SK-N-SH (cell line): ENCODE measurements at regions not wholly inside any gene's neighbourhood (a gene's known extent, or its start where the extent isn't known, plus 50 kb on each side); places are given as distances from the start of the nearest gene placed in this dataset.

Source experiments
- CTCF ChIA-PET: fragments of 300-600, 350-600 bp; formaldehyde crosslinking; extraction: SDS; loops from one replicate; lab custom pipeline; 2021; lab: Yijun Ruan, JAX
- POLR2A ChIA-PET: fragments of 350-600 bp; sonication (Branson Sonifier 250); formaldehyde crosslinking; extraction: SDS; loops from one replicate; lab custom pipeline; 2020; ENCODE audit warnings: antibody characterized with exemption, inconsistent platforms; lab: Yijun Ruan, JAX
- DNase-seq: peaks from one replicate; pipeline ENCODE4 v3.0.0; 2012
- H2AFZ ChIP-seq: fragments of 200-600 bp; sonication (generic); 2 replicates; pipeline ENCODE4 v1.8.1; 2016; ENCODE audit warnings: antibody characterized with exemption, mild to moderate bottlenecking, low read depth
- H3F3A ChIP-seq: fragments of 200-600 bp; sonication (generic); replicated peaks from 2 replicates; pipeline ENCODE3; 2016; ENCODE audit warnings: antibody characterized with exemption, mild to moderate bottlenecking; ENCODE audit not compliant: insufficient read depth
- H3K27ac ChIP-seq, 2 experiments: fragments of 200-500 bp in 1 of 2; fragments of 200-600 bp in 1 of 2; sonication (Bioruptor generic) in 1 of 2; sonication (generic), shearing (Covaris generic) in 1 of 2; 2 replicates each; pipeline versions ENCODE4 v1.5.1 to v1.6.1; 2014 to 2016; ENCODE audit warnings: low read depth in 2 of 2, inconsistent platforms in 1 of 2, low read length in 1 of 2, mild to moderate bottlenecking in 1 of 2, mixed read lengths in 1 of 2
- H3K27me3 ChIP-seq: fragments of 200-600 bp; sonication (generic), shearing (Covaris generic); 2 replicates; pipeline ENCODE4 v1.6.1; 2016; ENCODE audit warnings: mixed run types; ENCODE audit not compliant: insufficient read depth
- H3K36me3 ChIP-seq, 2 experiments: fragments of 200-500 bp in 1 of 2; fragments of 200-600 bp in 1 of 2; sonication (Bioruptor generic) in 1 of 2; sonication (generic) in 1 of 2; replicated peaks in 1 of 2; 2 replicates each; pipeline versions ENCODE3 to v1.5.1; 2014 to 2016; ENCODE audit warnings: low read length in 1 of 2, mild to moderate bottlenecking in 1 of 2; ENCODE audit not compliant: insufficient read depth in 2 of 2, control insufficient read depth in 1 of 2
- H3K4me1 ChIP-seq, 2 experiments: fragments of 200-500 bp in 1 of 2; fragments of 200-600 bp in 1 of 2; sonication (Bioruptor generic) in 1 of 2; sonication (generic), shearing (Covaris generic) in 1 of 2; 2 replicates each; pipeline versions ENCODE4 v1.5.1 to v1.6.1; 2014 to 2016; ENCODE audit warnings: low read depth in 1 of 2, low read length in 1 of 2, mixed run types in 1 of 2; ENCODE audit not compliant: insufficient read depth in 2 of 2, control insufficient read depth in 1 of 2
- H3K4me2 ChIP-seq: fragments of 200-600 bp; sonication (generic), shearing (Covaris generic); 2 replicates; pipeline ENCODE4 v1.6.1; 2017; ENCODE audit warnings: mixed run types
- H3K4me3 ChIP-seq, 2 experiments: fragments of 200-500 bp in 1 of 2; fragments of 200-600 bp in 1 of 2; sonication (Bioruptor generic) in 1 of 2; sonication (generic), shearing (Covaris generic) in 1 of 2; 2 replicates each; pipeline versions ENCODE4 v1.5.1 to v1.8.1; 2014 to 2016; ENCODE audit warnings: low read depth in 2 of 2, inconsistent platforms in 1 of 2, low read length in 1 of 2, mild to moderate bottlenecking in 1 of 2, mixed read lengths in 1 of 2, moderate library complexity in 1 of 2
- H3K79me2 ChIP-seq: fragments of 200-600 bp; sonication (generic); 2 replicates; pipeline ENCODE4 v1.8.1; 2017; ENCODE audit warnings: mild to moderate bottlenecking; ENCODE audit not compliant: insufficient read depth
- H3K9ac ChIP-seq: fragments of 200-600 bp; sonication (generic); 2 replicates; pipeline ENCODE4 v1.6.1; 2017; ENCODE audit warnings: mixed run types
- H3K9me2 ChIP-seq: fragments of 200-600 bp; sonication (generic); 2 replicates; pipeline ENCODE4 v1.6.1; 2017; ENCODE audit warnings: mixed run types
- H3K9me3 ChIP-seq: fragments of 200-600 bp; sonication (generic); 2 replicates; pipeline ENCODE4 v1.6.1; 2017; ENCODE audit warnings: mixed run types, mild to moderate bottlenecking, moderate library complexity
- H4K20me1 ChIP-seq: fragments of 200-600 bp; sonication (generic); 2 replicates; pipeline ENCODE4 v1.6.1; 2017; ENCODE audit warnings: mild to moderate bottlenecking, mixed run types; ENCODE audit not compliant: insufficient read depth
- CHD2 ChIP-seq: fragments of 150-350 bp; IDR thresholded peaks from 2 replicates; pipeline ENCODE4 v1.6.1; 2018; ENCODE audit warnings: low read length; ENCODE audit not compliant: partially characterized antibody
- ELF1 ChIP-seq: IDR thresholded peaks from 2 replicates; pipeline ENCODE4 v1.4.0; 2012
- EP300 ChIP-seq, 2 experiments: IDR thresholded peaks; 2 replicates each; pipeline versions ENCODE4 v1.4.0 to v1.6.1; 2012; ENCODE audit warnings: borderline replicate concordance in 1 of 2, low read depth in 1 of 2, low read length in 1 of 2
- FOXJ3 ChIP-seq: sonication (generic); formaldehyde crosslinking; IDR thresholded peaks from 2 replicates; pipeline ENCODE4 v1.5.1; 2020; ENCODE audit warnings: mild to moderate bottlenecking, missing genetic modification reagents
- FOXM1 ChIP-seq: IDR thresholded peaks from 2 replicates; pipeline ENCODE4 v1.4.0; 2012; ENCODE audit warnings: low read depth, mild to moderate bottlenecking
- GABPA ChIP-seq: IDR thresholded peaks from 2 replicates; pipeline ENCODE4 v1.4.0; 2012; ENCODE audit warnings: low read depth, mild to moderate bottlenecking
- GATA2 ChIP-seq: sonication (generic); formaldehyde crosslinking; IDR thresholded peaks from 2 replicates; pipeline ENCODE4 v1.5.0; 2020; ENCODE audit warnings: mild to moderate bottlenecking, missing genetic modification reagents
- JUND ChIP-seq: IDR thresholded peaks from 2 replicates; pipeline ENCODE4 v1.4.0; 2012
- NRF1 ChIP-seq: IDR thresholded peaks from 2 replicates; pipeline ENCODE4 v1.6.1; 2012; ENCODE audit warnings: low read depth, mild to moderate bottlenecking, low read length
- REST ChIP-seq: IDR thresholded peaks from 2 replicates; pipeline ENCODE4 v1.6.1; 2012; ENCODE audit warnings: mild to moderate bottlenecking, low read depth, low read length, moderate library complexity
- RFX5 ChIP-seq: IDR thresholded peaks from 2 replicates; pipeline ENCODE4 v1.6.1; 2012; ENCODE audit warnings: mild to moderate bottlenecking, improper control_type of control experiment, low read length
- USF1 ChIP-seq: IDR thresholded peaks from 2 replicates; pipeline ENCODE4 v1.4.0; 2012; ENCODE audit warnings: low read depth, borderline replicate concordance
- USF2 ChIP-seq: fragments of 150-350 bp; IDR thresholded peaks from 2 replicates; pipeline ENCODE4 v1.6.1; 2017; ENCODE audit warnings: antibody characterized with exemption, low read length, low read depth, borderline replicate concordance
- WGBS: methylation state at CpG from one replicate; pipeline ENCODE4 v1.1.6; 2017; ENCODE audit warnings: low lambda C conversion rate; 5-methylcytosine and 5-hydroxymethylcytosine counted together

- Histone ChIP-seq H3K27me3 (peaks cover 6% of the 10 kb centered on the region; the same call in 1 of the 2 replicates), H3K27ac (no peak overlapping the region), H3K4me1 (no peaks in the 10 kb centered on the region), H3K9me2 (no peaks in the 10 kb centered on the region), H3F3A (no peaks in the 10 kb centered on the region), H2AFZ (no peak overlapping the region), H3K36me3 (no peaks in the 10 kb centered on the region), H3K4me2 (no peak overlapping the region), H3K9me3 (no peaks in the 10 kb centered on the region), H3K9ac (no peak overlapping the region), H4K20me1 (no peaks in the 10 kb centered on the region), H3K4me3 (no peak overlapping the region), H3K79me2 (no peaks in the 10 kb centered on the region)
- 9% methylated on average over 4 of the region's 4 CpGs for WGBS
- ChIA-PET POLR2A (no interaction called here), CTCF (no interaction called here)
- TF ChIP-seq USF2, result no peak
- TF ChIP-seq GATA2, result no peak
- no peak for TF ChIP-seq FOXJ3 (CRISPR knock-in tag)
- TF ChIP-seq EP300 (IDR thresholded peaks at IDR 0.05; ENCODE audit: borderline replicate concordance in 1 of 2, low read depth in 1 of 2, low read length in 1 of 2), result no peak
- no peak for TF ChIP-seq RFX5
- TF ChIP-seq USF1, result no peak
- TF ChIP-seq JUND, result no peak
- TF ChIP-seq ELF1, result no peak
- no peak for TF ChIP-seq CHD2
- no peak for TF ChIP-seq REST
- no peak for TF ChIP-seq GABPA
- no peak for TF ChIP-seq FOXM1
- no peak for TF ChIP-seq NRF1
- DNase-seq, result no peak
These were observed 274.8 kb downstream of the TFAP2C start for GRCh38 chr20:56903858-56904257.
